GM19324 (cell line): ENCODE measurements at regions not wholly inside any gene's neighbourhood (a gene's known extent, or its start where the extent isn't known, plus 50 kb on each side); places are given as distances from the start of the nearest gene placed in this dataset.
"Not testable (repeated sequence)": the region's sequence is repeated elsewhere in the genome, so short reads cannot be mapped to it uniquely, and the experiment has no call there.

Experiments
- ATAC-seq: cut with Tn5 transposase; IDR thresholded peaks from one replicate; pipeline ENCODE4 v1.9.1; 2021; ENCODE audit warnings: mild to moderate bottlenecking, moderate library complexity; ENCODE audit not compliant: unreplicated experiment, low FRiP score

GRCh38 chr18:67805261-67805660 lies 288.7 kb upstream of the DSEL start:
- no peak for ATAC-seq

GRCh38 chr18:67794521-67794920 lies 278.0 kb upstream of the DSEL start:
- ATAC-seq: no peak

GRCh38 chr18:67790527-67790926 lies 274.0 kb upstream of the DSEL start:
- no peak for ATAC-seq

GRCh38 chr18:67789165-67789545 lies 272.6 kb upstream of the DSEL start:
- ATAC-seq: no peak

GRCh38 chr18:67788310-67789164 lies 272.0 kb upstream of the DSEL start:
- ATAC-seq: no peak

- no peak for ATAC-seq
Observed at GRCh38 chr18:67783196-67783946, 266.9 kb upstream of the DSEL start.

- ATAC-seq: no peak
Observed at GRCh38 chr18:67778016-67778415, 261.5 kb upstream of the DSEL start.

GRCh38 chr18:67776929-67777328 lies 260.4 kb upstream of the DSEL start:
- ATAC-seq: no peak

- ATAC-seq: no peak
Observed at GRCh38 chr18:67771271-67771670, 254.8 kb upstream of the DSEL start.

GRCh38 chr18:67770520-67770919 lies 254.0 kb upstream of the DSEL start:
- no peak for ATAC-seq

GRCh38 chr18:67766930-67767329 lies 250.4 kb upstream of the DSEL start:
- ATAC-seq: no peak

- ATAC-seq: not testable (repeated sequence)
Observed at GRCh38 chr18:67752211-67752610, 235.7 kb upstream of the DSEL start.

GRCh38 chr18:67742954-67743353 lies 226.4 kb upstream of the DSEL start:
- ATAC-seq: no peak

- ATAC-seq: no peak
Observed at GRCh38 chr18:67742525-67742924, 226.0 kb upstream of the DSEL start.

GRCh38 chr18:67735506-67735905 lies 219.0 kb upstream of the DSEL start:
- ATAC-seq: no peak

- ATAC-seq: no peak
Observed at GRCh38 chr18:67733088-67733487, 216.6 kb upstream of the DSEL start.

- no peak for ATAC-seq
Observed at GRCh38 chr18:67731851-67732250, 215.3 kb upstream of the DSEL start.

GRCh38 chr18:67730886-67731285 lies 214.4 kb upstream of the DSEL start:
- ATAC-seq: no peak

GRCh38 chr18:67728364-67728763 lies 211.8 kb upstream of the DSEL start:
- ATAC-seq: no peak

GRCh38 chr18:67726882-67727281 lies 210.4 kb upstream of the DSEL start:
- no peak for ATAC-seq

- no peak for ATAC-seq
Observed at GRCh38 chr18:67717800-67718199, 201.3 kb upstream of the DSEL start.

- ATAC-seq: no peak
Observed at GRCh38 chr18:67715567-67715966, 199.0 kb upstream of the DSEL start.
